ENCODE measurements at regions not wholly inside any gene's neighbourhood (a gene's known extent, or its start where the extent isn't known, plus 50 kb on each side); places are given as distances from the start of the nearest gene placed in this dataset.
A peak's percentile ranks its signal among the peaks of the same experiment; 100 is the strongest.
"Not testable (repeated sequence)": the region's sequence is repeated elsewhere in the genome, so short reads cannot be mapped to it uniquely, and the experiment has no call there.

GRCh38 chr6:170040115-170040500 lies 250.8 kb downstream of the DLL1 start:
- H3K9me3 ChIP-seq (replicated peaks): peaks cover 18% of the 10 kb centered on the region
- no peak overlapping the region for H3K4me3 ChIP-seq
- H3K4me1 ChIP-seq (replicated peaks): no peaks in the 10 kb centered on the region
- no peak for DNase-seq (ENCODE audit: low read depth in 1 of 2, low spot score in 2 of 2)
- H3K36me3 ChIP-seq: no peaks in the 10 kb centered on the region
- no peaks in the 10 kb centered on the region for H3K27me3 ChIP-seq (replicated peaks)
- no peak overlapping the region for H3K27ac ChIP-seq

GRCh38 chr6:170039156-170040114 lies 251.4 kb downstream of the DLL1 start:
- H3K4me1 ChIP-seq (replicated peaks): no peaks in the 10 kb centered on the region
- H3K36me3 ChIP-seq: no peaks in the 10 kb centered on the region
- peaks cover 18% of the 10 kb centered on the region for H3K9me3 ChIP-seq (replicated peaks)
- H3K4me3 ChIP-seq: no peak overlapping the region
- no peaks in the 10 kb centered on the region for H3K27me3 ChIP-seq (replicated peaks)
- no peak for DNase-seq (ENCODE audit: low read depth in 1 of 2, low spot score in 2 of 2)
- H3K27ac ChIP-seq: no peak overlapping the region

GRCh38 chr6:170038708-170039107 lies 252.2 kb downstream of the DLL1 start:
- no peak overlapping the region for H3K27ac ChIP-seq
- DNase-seq (ENCODE audit: low read depth in 1 of 2, low spot score in 2 of 2): no peak
- H3K4me3 ChIP-seq: no peak overlapping the region
- peaks cover 13% of the 10 kb centered on the region for H3K9me3 ChIP-seq (replicated peaks)
- H3K4me1 ChIP-seq (replicated peaks): no peaks in the 10 kb centered on the region
- H3K36me3 ChIP-seq: no peaks in the 10 kb centered on the region
- no peaks in the 10 kb centered on the region for H3K27me3 ChIP-seq (replicated peaks)

- H3K9me3 ChIP-seq (replicated peaks): peaks cover 11% of the 10 kb centered on the region
- no peaks in the 10 kb centered on the region for H3K4me1 ChIP-seq (replicated peaks)
- H3K4me3 ChIP-seq: no peak overlapping the region
- no peaks in the 10 kb centered on the region for H3K36me3 ChIP-seq
- no peaks in the 10 kb centered on the region for H3K27me3 ChIP-seq (replicated peaks)
- no peak for DNase-seq (ENCODE audit: low read depth in 1 of 2, low spot score in 2 of 2)
- H3K27ac ChIP-seq: no peak overlapping the region
Measured at GRCh38 chr6:170038251-170038650, 252.6 kb downstream of the DLL1 start.

GRCh38 chr6:170037541-170038250 lies 253.2 kb downstream of the DLL1 start:
- DNase-seq (ENCODE audit: low read depth in 1 of 2, low spot score in 2 of 2): no peak
- Histone ChIP-seq H3K27ac (no peak overlapping the region), H3K9me3 (replicated peaks) (peaks cover 9% of the 10 kb centered on the region), H3K36me3 (no peaks in the 10 kb centered on the region), H3K4me1 (replicated peaks) (no peaks in the 10 kb centered on the region), H3K4me3 (no peak overlapping the region), H3K27me3 (replicated peaks) (no peaks in the 10 kb centered on the region)

GRCh38 chr6:170036916-170037315 lies 254.0 kb downstream of the DLL1 start:
- DNase-seq (ENCODE audit: low read depth in 1 of 2, low spot score in 2 of 2): no peak
- Histone ChIP-seq H3K9me3 (replicated peaks) (peaks cover 5% of the 10 kb centered on the region), H3K27ac (no peak overlapping the region), H3K4me1 (replicated peaks) (no peaks in the 10 kb centered on the region), H3K27me3 (replicated peaks) (no peaks in the 10 kb centered on the region), H3K4me3 (no peak overlapping the region), H3K36me3 (no peaks in the 10 kb centered on the region)

GRCh38 chr6:170036367-170036766 lies 254.5 kb downstream of the DLL1 start:
- not testable (repeated sequence) for DNase-seq (ENCODE audit: low read depth in 1 of 2, low spot score in 2 of 2); H3K9me3 ChIP-seq (replicated peaks); H3K27ac ChIP-seq

GRCh38 chr6:170035901-170036304 lies 255.0 kb downstream of the DLL1 start:
- no peaks in the 10 kb centered on the region for H3K4me1 ChIP-seq (replicated peaks)
- no peaks in the 10 kb centered on the region for H3K36me3 ChIP-seq
- no peaks in the 10 kb centered on the region for H3K27me3 ChIP-seq (replicated peaks)
- DNase-seq (ENCODE audit: low read depth in 1 of 2, low spot score in 2 of 2): no peak
- H3K9me3 ChIP-seq (replicated peaks): peaks cover 6% of the 10 kb centered on the region; the same call in 1 of the 2 replicates
- no peak overlapping the region for H3K4me3 ChIP-seq
- H3K27ac ChIP-seq: no peak overlapping the region

More at GRCh38 chr6:170036367-170036766, 254.5 kb downstream of the DLL1 start:
- not testable (repeated sequence) for H3K4me1 ChIP-seq (replicated peaks); H3K36me3 ChIP-seq; H3K27me3 ChIP-seq (replicated peaks); H3K4me3 ChIP-seq

- peaks cover 9% of the 10 kb centered on the region; the same call in 1 of the 2 replicates for H3K9me3 ChIP-seq (replicated peaks)
- H3K4me1 ChIP-seq (replicated peaks): no peaks in the 10 kb centered on the region
- H3K27me3 ChIP-seq (replicated peaks): no peaks in the 10 kb centered on the region
- H3K36me3 ChIP-seq: no peaks in the 10 kb centered on the region
- no peak for DNase-seq (ENCODE audit: low read depth in 1 of 2, low spot score in 2 of 2)
- H3K27ac ChIP-seq: no peak overlapping the region
- no peak overlapping the region for H3K4me3 ChIP-seq
Measured at GRCh38 chr6:170035044-170035443, 255.8 kb downstream of the DLL1 start.

- no peaks in the 10 kb centered on the region for H3K27me3 ChIP-seq (replicated peaks)
- H3K27ac ChIP-seq: no peak overlapping the region
- H3K4me3 ChIP-seq: no peak overlapping the region
- H3K4me1 ChIP-seq (replicated peaks): no peaks in the 10 kb centered on the region
- DNase-seq (ENCODE audit: low read depth in 1 of 2, low spot score in 2 of 2): no peak
- H3K9me3 ChIP-seq (replicated peaks): peaks cover 9% of the 10 kb centered on the region; the same call in 1 of the 2 replicates
- no peaks in the 10 kb centered on the region for H3K36me3 ChIP-seq
Measured at GRCh38 chr6:170034294-170034693, 256.6 kb downstream of the DLL1 start.

GRCh38 chr6:170033666-170034065 lies 257.2 kb downstream of the DLL1 start:
- Histone ChIP-seq H3K4me3 (no peak overlapping the region), H3K36me3 (no peaks in the 10 kb centered on the region), H3K9me3 (replicated peaks) (peaks cover 13% of the 10 kb centered on the region; the same call in 1 of the 2 replicates), H3K27me3 (replicated peaks) (no peaks in the 10 kb centered on the region), H3K27ac (no peak overlapping the region), H3K4me1 (replicated peaks) (no peaks in the 10 kb centered on the region)
- peak in 1 of 2 experiments; percentile 24 for DNase-seq (ENCODE audit: low read depth in 1 of 2, low spot score in 2 of 2)

GRCh38 chr6:170032706-170033309 lies 258.1 kb downstream of the DLL1 start:
- Histone ChIP-seq H3K36me3 (no peaks in the 10 kb centered on the region), H3K4me3 (no peak overlapping the region), H3K4me1 (replicated peaks) (no peaks in the 10 kb centered on the region), H3K27ac (no peak overlapping the region), H3K9me3 (replicated peaks) (peaks cover 21% of the 10 kb centered on the region), H3K27me3 (replicated peaks) (no peaks in the 10 kb centered on the region)
- peak in 1 of 2 experiments; percentile 39 for DNase-seq (ENCODE audit: low read depth in 1 of 2, low spot score in 2 of 2)

- Histone ChIP-seq H3K36me3 (no peaks in the 10 kb centered on the region), H3K27ac (no peak overlapping the region), H3K4me3 (no peak overlapping the region)
Measured at GRCh38 chr6:170032197-170032596, 258.7 kb downstream of the DLL1 start.

More at GRCh38 chr6:170032197-170032596, 258.7 kb downstream of the DLL1 start:
- peaks cover 23% of the 10 kb centered on the region for H3K9me3 ChIP-seq (replicated peaks)
- H3K4me1 ChIP-seq (replicated peaks): no peaks in the 10 kb centered on the region
- no peaks in the 10 kb centered on the region for H3K27me3 ChIP-seq (replicated peaks)
- peak in 1 of 2 experiments; percentile 34 for DNase-seq (ENCODE audit: low read depth in 1 of 2, low spot score in 2 of 2)
